ENCODE measurements at regions not wholly inside any gene's neighbourhood (a gene's known extent, or its start where the extent isn't known, plus 50 kb on each side); places are given as distances from the start of the nearest gene placed in this dataset.
"Not testable (repeated sequence)": the region's sequence is repeated elsewhere in the genome, so short reads cannot be mapped to it uniquely, and the experiment has no call there.

DNA sequence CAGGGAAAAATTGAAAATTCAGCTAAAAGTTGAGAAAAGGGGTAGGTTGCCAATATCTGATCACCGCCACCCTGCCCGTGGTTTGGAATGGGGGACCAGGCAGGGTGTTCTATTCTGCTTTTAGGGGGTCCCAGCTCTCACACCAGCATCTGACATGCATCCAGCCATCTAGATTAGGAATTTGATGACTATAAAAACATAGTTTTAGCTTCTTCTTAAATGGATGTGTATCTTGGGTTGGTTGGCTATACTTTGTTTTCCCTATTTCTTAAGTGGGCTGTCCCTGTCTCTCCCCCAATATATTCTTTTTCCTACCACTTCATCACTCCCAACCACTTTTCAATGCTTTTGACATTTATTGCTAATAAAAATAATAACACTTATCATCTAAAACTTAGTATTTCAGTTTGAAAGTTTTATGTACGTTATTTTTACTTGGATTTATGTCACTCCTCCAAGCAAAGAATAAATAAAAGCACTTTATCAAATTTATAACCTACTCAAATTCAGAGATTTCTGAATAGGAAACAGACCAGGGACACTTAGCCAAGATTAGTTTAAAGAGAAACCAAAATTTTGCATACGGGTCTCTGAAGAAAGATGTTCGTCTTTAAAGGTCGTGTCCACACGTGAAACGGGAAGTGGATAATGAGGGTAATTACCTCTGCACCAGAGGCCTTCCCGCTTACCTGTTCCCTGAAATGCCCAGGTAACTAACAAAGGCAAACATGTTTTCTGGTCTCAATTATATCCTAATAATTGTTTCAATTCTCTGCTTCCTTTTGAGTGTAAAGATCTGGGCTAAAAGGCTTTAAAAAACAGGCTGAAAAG is 233.2 kb upstream of the AUTS2 start:
- DNase-seq (ENCODE audit: low read depth, low spot score): no peak

DNA sequence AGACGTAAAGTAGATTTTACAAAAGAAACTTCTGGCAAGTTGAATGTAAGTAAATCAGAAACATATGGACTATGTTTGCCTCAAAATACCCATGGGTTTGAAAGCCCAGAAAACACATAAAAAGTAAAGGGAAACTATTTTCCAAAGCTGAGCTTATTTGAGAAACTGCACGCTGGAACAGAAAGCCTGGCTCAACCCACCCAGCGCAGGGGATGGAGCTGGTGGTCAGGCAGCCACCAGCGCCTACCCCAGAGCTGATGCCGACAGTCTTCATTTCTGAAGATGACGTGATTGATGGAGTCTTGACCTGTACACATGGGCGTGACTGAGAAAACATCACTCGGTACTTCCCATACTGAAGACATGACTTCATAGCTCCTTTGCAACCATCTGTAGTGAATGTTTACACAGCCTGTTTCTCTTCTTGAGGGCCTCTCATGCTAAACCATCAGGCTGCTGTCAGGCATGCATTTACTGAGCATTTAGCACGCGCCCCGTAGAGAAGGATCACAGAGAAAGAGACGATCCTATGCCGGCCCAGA is 232.6 kb upstream of the AUTS2 start:
- DNase-seq (ENCODE audit: low read depth, low spot score): no peak

DNA sequence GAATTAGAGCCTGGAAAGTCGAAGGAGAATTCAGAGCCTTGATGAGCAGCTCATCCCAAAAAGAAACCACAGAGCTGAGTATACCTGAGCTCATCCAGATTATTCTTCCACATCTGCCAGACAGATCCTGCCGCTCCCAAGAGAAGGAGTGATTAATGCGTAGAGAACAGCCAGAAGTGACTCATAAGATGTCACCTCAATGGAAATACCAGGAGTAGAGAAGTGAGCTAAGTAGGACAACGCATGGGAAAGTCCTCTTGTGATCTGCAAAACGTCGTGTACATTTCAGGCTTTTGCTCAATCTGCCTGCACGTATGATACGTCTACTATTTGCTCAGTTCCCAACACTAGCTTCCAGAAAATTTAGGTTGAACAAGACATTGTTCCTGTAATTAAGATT is 230.5 kb upstream of the AUTS2 start:
- no peak for DNase-seq (ENCODE audit: low read depth, low spot score)

DNA sequence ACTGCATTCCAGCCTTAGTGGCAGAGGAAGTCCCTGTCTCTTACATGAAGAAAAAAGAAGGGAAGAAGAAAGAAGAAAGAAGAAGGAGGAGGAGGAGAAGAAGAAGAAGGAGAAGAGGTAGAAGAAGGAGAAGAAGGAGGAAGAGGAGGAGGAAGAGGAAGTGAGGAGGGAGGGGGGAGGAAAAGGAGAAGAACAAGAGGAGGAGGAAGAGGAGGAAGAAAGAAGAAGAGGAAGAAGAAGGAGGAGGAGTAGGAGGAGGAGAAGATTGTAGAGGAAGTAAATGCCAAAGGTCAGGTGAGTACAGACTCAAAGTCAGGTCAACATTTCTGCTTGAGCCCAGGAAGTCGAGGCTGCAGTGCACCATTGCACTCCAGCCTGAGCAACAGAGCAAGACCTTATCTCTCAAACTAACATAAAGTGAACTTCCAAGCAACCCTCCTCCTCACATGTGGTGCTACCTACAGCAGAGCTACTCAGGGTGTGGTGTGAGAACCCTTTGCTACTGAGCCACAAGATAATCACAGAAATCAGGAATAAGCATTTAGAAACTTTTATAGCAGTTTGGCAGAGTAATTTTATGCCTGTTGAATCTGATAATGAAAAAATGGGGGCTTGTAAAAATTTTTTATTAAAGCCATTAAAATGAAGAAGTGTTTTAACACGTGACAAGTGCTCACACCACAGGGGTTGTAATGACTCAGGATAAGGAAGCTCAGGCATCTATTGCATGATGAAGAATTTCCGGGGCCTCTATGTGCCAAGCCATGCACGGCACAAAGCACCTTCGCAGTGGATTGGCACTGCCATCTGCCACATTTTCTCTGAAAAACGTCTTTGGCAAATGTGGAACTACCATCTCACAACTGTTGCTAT is 224.9 kb upstream of the AUTS2 start:
- no peak for DNase-seq (ENCODE audit: low read depth, low spot score)

DNA sequence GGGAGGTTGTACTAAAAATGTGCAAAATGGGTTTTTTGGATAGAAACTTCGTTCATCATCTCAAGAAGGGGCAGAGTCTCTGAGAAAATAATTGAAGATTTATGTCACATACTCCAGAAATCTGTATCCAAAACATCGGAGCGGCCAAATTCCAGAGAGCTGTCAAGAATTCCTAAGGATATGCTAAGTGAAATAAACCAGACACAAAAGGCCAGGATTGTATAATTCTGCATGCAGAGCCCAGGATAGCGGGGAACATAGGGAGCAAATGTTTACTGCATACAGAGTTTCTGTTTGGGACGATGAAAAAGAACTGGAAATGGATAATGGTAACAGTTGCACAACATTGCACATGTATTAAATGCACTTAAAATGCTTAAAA is 224.2 kb upstream of the AUTS2 start:
- DNase-seq (ENCODE audit: low read depth, low spot score): no peak

DNA sequence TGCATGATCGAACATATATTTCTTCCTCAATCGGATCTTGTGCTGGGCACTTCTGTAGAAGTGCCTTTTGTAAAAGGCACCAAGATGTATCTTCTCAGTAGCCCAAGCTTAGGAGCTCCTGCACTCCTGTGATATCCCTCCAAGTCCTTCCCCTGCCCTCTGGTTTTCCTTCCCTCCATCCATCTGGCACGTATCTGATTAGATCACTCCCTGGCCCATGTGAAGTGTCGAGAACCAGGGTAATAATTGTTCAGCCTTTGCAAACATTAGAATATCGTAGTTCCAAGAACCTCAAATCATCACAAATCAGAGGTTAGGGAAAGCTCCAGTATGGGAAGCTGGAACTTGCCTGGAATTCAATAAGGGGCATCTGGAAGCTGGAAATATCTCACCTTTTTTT is 221.1 kb upstream of the AUTS2 start:
- no peak for DNase-seq (ENCODE audit: low read depth, low spot score)

DNA sequence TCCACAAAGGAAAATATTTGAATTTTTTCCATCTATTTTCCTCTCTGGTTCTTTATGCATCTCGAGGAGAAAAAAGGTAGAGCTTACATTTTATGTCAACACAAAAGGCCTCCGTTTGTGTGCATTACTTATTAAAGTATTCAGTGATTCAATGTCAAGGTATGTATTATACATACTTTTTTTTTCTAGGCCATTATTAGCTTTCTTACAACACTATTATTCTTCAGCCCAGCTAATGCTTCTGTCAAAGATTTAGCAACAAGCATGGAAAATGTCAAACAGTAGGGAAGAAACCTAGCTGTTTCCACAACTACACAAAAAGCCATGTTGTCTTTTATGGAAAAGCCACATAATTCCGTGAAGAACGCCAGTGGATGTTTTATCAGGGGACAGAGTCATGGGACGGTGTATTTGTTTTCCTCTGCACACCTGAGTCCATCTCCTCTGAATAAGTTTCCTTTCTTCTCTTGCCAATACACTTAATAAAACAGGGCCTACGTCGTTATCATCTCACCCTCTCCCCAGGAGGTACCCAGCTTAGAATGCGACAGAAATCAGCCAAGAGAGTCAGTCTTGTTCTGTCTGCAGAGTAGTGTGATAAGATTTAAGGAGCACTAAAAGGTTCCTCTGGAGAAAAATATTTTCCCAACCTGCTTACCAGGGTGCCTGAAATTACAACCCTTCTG is 209.7 kb upstream of the AUTS2 start:
- DNase-seq (ENCODE audit: low read depth, low spot score): no peak

DNA sequence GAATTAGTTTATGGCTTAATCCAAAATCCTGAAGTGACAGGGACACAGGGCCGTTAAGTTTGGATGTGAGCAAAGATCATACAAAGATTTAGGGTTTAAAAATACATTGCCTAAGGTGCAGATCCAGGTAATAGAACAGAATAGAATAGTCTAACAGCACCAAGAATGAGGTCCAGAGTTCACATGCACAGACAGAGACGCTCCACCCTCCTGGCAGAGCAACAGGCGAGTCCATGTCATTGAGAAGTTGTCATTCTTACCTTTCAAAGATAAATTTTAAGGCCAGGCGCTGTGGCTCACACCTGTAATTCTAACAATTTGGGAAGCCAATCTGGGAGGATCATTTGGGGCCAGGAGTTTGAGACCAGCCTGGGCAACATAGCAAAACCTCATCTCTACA is 209.1 kb upstream of the AUTS2 start:
- no peak for DNase-seq (ENCODE audit: low read depth, low spot score)

DNA sequence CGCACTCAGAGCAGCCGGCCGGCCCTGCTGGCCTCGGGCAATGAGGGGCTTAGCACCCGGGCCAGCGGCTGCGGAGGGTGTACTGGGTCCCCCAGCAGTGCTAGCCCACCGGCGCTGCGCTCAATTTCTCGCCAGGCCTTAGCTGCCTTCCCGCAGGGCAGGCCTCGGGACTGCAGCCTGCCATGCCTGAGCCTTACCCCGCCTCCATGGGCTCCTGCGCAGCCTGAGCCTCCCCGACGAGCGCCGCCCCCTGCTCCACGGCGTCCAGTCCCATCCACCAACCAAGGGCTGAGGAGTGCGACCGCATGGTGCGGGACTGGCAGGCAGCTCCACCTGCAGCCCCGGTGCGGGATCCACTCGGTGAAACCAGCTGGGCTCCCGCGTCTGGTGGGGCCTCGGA is 204.4 kb upstream of the AUTS2 start:
- not testable (repeated sequence) for DNase-seq (ENCODE audit: low read depth, low spot score)

DNA sequence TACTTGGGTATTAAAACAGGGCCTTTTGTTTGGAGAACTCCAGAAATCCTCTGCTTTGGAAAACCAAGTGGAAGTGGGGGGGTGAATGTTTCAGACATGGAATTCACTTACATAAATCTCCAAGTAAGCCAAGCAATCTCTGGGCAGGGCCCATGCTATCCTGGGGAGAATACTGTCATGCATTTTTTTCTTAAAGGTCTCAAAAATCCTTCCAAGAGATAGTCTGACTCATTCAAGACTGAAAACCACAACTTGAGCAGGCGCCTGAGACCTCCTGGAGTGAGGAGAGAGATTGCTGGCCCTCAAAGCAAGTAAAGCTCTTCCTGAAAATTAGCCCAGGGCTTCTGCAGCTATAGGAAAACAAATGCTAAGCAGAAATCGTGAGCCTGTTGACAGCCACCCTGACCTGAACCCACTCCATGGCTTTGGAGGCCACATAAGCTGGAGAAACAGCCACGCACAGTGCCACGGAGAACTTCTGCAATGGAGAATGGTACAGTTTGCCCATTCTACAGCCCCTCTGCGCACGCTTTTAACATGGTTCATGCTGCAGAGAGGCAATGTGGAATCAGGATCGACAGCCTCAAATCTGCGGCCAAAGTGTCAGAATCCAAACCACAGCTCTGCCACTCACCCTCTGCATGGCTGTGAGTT is 203.1 kb upstream of the AUTS2 start:
- no peak for DNase-seq (ENCODE audit: low read depth, low spot score)

DNA sequence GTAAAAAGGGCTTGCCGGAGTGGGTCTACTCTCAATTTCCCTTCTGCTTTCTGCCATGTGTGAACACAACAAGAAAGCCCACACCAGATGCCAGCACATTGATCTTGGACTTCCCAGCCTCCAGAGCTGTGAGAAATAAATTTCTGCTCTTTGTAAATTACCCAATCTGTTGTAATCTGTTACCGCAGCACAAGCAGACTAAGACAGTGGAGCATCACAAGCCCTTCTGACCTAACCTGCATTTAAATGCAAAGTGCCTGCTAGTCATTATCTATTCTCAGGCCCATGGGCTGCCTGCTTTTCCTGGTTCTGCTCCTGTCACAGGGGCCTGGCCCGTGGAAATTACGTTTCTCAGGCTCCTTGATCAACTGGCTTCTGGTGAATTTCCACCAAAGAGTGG is 199.3 kb upstream of the AUTS2 start:
- DNase-seq (ENCODE audit: low read depth, low spot score): no peak

DNA sequence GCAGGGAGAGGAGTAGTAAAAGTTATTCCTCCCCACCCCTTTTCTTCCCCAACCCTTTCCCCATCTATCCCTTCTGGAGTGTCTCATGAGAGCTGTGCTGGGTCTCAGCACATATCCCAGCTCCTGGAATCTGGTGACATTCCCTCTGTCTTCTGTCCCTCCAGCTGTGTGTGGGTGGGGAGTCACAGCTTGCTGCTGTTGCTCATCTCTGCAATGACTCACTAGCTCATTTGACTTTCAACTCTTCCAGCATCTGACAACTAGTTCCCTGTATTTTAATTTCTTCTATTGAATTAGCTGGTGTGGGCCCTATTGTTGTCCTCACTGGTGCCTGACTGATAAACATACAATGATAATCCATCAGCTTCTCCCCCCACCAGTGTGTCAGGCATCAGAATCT is 198.9 kb upstream of the AUTS2 start:
- no peak for DNase-seq (ENCODE audit: low read depth, low spot score)

DNA sequence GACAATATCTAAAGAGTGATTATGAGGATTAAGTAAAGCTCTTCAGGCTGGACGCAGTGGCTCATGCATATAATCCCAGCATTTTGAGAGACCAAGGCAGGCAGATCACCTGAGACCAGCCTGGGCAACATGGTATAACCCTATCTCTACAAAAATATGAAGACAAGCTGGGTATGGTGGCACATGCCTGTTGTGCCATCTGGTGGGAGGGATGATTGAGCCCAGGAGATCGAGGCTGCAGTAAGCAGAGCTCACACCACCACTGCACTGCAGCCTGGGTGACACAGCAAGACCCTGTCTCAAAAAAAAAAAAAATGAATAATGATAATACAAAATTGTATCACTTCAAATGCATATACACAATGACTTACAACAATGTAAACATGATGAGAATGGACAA is 195.6 kb upstream of the AUTS2 start:
- no peak for DNase-seq (ENCODE audit: low read depth, low spot score)

DNA sequence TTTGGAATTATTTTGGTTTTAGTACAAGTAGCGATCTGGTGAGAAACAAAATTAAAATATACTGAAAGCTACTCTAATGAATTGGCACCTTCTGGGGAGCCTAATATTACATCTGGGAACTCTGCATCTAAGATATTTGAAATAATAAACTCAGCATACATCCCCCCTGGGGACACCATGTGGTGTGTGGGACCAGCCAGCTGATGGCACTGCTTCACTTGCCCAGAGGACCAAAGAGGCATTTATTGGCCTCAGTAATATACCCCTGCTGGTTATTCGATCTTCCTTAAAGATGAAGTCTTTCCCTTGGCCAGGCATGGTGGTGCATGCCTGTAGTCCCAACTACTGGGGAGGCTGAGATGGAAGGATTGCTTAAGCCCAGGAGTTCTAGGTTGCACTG is 195.1 kb upstream of the AUTS2 start:
- no peak for DNase-seq (ENCODE audit: low read depth, low spot score)

DNA sequence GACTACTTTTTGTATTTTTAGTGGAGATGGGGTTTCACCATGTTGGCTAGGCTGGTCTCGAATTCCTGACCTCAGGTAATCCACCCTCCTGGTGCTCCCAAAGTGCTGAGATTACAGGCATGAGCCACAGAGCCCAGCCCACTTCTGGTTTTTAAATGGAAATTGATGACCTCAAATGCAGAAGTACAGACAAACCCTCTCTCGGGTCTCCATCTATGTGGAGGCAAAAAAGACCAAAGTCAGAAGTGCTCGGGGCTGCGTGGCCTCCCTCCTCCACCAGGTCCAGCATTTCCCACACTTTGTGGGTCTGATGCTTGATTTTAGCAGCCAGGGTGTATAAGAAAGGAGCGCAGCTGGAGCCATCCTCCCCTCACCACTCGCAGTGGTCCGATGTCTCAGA is 187.3 kb upstream of the AUTS2 start:
- no peak for DNase-seq (ENCODE audit: low read depth, low spot score)

DNA sequence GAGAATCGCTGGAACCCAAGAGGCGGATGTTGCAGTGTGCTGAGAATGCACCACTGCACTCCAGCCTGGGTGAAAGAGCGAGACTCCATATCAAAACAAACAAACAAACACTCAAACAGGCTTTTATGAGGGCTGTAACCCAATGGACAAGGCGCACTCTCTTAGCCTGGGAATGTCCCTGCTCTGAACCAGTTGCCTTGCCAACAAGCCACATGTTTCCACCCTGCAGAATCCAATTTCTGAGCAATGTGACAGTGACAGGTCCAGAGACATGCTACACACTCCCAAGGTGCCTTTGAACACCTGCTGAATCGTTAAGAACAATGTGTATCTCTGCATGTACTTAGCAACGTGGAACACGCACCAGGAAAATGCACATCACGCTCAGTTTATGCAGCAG is 186.8 kb upstream of the AUTS2 start:
- DNase-seq (ENCODE audit: low read depth, low spot score): no peak

DNA sequence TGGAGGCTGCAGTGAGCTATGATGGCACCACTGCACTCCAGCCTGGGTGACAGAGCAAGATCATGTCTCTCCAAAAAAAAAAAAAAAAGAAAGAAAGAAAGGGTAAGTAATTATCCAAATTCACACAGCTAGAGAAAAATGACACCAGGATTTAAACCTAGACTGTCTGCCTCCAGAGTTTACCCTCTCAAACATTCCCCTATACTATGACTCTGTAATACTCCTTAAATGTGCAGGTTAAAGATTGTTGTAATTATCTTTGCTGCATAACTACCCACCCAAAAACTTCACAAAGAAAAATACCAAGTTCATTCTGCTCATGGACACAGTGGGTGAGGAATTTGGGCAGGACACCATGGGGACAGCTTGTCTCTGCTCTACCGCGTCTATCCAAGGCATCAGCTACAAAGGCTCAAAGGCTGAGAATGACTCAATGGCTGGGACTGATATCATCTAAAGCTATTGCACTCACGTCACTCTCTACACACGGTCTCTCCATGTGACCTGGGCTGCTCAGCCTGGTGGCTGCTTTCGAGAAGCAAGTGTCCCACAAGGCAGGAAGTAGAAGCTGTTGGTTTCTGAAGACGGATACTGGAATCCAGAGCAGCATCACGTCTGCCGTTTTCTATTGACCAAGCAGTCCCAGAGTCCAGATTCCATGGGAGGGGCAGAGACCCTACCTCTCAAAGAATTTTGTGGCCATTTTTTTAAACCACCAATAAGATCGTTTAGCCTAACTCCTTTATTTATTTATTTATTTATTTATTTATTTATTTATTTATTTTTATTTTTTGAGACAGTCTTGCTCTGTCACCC is 185.7 kb upstream of the AUTS2 start:
- DNase-seq (ENCODE audit: low read depth, low spot score): no peak

DNA sequence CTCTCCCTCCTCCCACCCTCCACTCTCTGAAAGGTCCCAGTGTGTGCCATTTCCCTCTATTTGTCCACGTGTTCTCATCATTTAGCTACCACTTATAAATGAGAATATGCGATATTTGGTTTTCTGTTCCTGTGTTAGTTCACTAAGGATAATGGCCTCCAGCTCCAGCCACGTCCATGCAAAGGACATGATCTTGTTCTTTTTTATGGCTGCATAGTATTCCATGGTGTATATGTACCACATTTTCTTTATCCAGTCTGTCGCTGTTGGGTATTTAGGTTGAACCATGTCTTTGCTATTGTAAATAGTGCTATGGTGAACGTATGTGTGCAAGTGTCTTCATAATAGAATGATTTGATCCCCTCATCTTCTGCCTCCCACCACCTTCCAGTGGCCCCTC is 183.7 kb upstream of the AUTS2 start:
- no peak for DNase-seq (ENCODE audit: low read depth, low spot score)

DNA sequence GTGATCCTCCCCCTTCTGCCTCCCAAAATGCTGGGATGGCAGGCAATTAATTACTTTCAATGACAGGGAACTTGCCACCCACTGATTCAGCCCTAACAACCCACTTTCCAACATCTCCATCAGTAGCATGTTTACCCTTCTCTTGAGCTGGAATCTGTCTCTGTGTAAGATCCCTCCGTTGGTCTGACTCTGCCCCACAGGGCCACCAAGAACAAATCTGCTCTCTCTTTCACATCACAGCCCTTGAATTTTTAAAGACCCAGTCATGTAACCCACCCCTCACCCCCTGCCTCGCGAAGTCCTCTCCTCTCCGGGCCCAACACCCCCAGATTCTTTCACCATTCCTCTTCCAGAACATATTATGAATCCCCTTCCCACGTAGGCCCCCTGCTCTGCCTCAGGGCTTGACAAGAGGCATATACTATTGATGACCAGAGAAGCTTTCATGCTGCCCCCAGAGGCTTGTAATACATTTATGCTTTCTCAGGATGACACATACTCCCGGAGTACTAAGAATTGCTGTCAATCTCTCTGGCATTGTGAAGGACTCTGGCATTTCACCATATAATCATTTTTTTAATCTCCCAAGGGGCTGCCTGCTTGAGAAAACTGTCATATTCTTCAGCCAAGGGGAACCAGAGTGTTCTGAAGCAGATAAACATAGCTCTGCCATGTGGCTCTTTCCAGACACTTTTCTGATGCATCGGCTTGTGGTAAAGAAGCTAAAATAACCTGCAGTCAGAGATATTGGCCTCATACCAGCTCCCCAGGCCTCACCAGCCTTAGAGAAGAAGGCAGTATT is 179.2 kb upstream of the AUTS2 start:
- no peak for DNase-seq (ENCODE audit: low read depth, low spot score)

DNA sequence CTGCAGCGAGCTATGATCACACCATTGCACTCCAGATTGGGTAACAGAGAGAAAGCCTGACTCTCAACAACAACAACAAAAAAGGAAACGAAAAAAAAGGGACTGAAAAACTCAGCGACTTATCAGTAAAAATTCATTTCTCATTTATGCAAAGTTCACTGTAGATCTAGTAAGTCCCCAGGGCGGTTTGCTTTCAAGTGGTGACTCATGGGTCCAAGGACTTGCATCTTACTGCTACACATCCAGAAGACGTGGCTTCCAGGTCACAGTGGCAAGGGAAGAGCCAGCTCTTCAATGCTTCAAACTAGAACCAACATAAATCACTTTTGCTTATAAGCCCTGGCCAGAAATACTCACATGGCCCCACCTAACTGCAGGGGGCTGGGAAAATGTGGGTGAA is 178.3 kb upstream of the AUTS2 start:
- no peak for DNase-seq (ENCODE audit: low read depth, low spot score)

Data from activated naive CD8-positive, alpha-beta T cell treated with anti-CD3 and anti-CD28 coated beads, Interleukin-2, amount 50 U/mL, for 16 hours (primary cell).